C4-2B (cell line): ENCODE measurements at regions not wholly inside any gene's neighbourhood (a gene's known extent, or its start where the extent isn't known, plus 50 kb on each side); places are given as distances from the start of the nearest gene placed in this dataset.

Experiments used
- CTCF ChIP-seq: fragments of 450-650 bp; conservative IDR thresholded peaks from 2 replicates; pipeline ENCODE4 v1.5.1; 2017; ENCODE audit warnings: mild to moderate bottlenecking
- ZFX ChIP-seq: fragments of 450-650 bp; IDR thresholded peaks from 2 replicates; pipeline ENCODE4 v1.6.1; 2017

GRCh38 chr12:90897986-90898385, 57.0 kb downstream of the CCER1 start:
- TF ChIP-seq CTCF (no peak), ZFX (no peak)
